DND-41 (cell line): ENCODE measurements at regions not wholly inside any gene's neighbourhood (a gene's known extent, or its start where the extent isn't known, plus 50 kb on each side); places are given as distances from the start of the nearest gene placed in this dataset.

Experiments used
- ATAC-seq: fragments of 200-7000 bp; cut with Tn5 transposase; 3 replicates; pipeline ENCODE4 v1.9.1; 2021; ENCODE audit warnings: low read depth; ENCODE audit not compliant: insufficient read depth
- DNase-seq: peaks from one replicate; pipeline ENCODE4 v3.0.0-alpha.2; 2020
- H2AFZ ChIP-seq: 2 replicates; pipeline ENCODE4 v1.6.0; 2012; ENCODE audit warnings: low read depth, low read length
- H3K27ac ChIP-seq: 2 replicates; pipeline ENCODE4 v1.5.1; 2012; ENCODE audit warnings: low read length, inconsistent platforms
- H3K27me3 ChIP-seq: fragments of 200-600 bp; sonication (generic); 2 replicates; pipeline ENCODE4 v1.6.0; 2012; ENCODE audit warnings: low read length, mild to moderate bottlenecking, inconsistent platforms; ENCODE audit not compliant: insufficient read depth, poor library complexity
- H3K36me3 ChIP-seq: 2 replicates; pipeline ENCODE4 v1.5.1; 2012; ENCODE audit warnings: low read length, inconsistent platforms; ENCODE audit not compliant: insufficient read depth
- H3K4me1 ChIP-seq: 2 replicates; pipeline ENCODE4 v1.5.1; 2012; ENCODE audit warnings: mild to moderate bottlenecking, low read length; ENCODE audit not compliant: insufficient read depth
- H3K4me2 ChIP-seq: 2 replicates; pipeline ENCODE4 v1.6.0; 2012; ENCODE audit warnings: mild to moderate bottlenecking, moderate library complexity, low read length, inconsistent platforms; ENCODE audit not compliant: insufficient read depth
- H3K4me3 ChIP-seq, 2 experiments: fragments of 200-600 bp in 1 of 2; shearing (Covaris generic) in 1 of 2; 2 replicates each; pipeline ENCODE4 v1.5.1; 2012 to 2016; ENCODE audit warnings: inconsistent platforms in 2 of 2, low read length in 2 of 2, mild to moderate bottlenecking in 2 of 2, low read depth in 1 of 2, moderate library complexity in 1 of 2
- H3K79me2 ChIP-seq: 2 replicates; pipeline ENCODE4 v1.6.0; 2012; ENCODE audit warnings: low read length, inconsistent platforms; ENCODE audit not compliant: insufficient read depth
- H3K9ac ChIP-seq: 2 replicates; pipeline ENCODE4 v1.6.0; 2012; ENCODE audit warnings: low read depth, mild to moderate bottlenecking, inconsistent platforms, low read length, moderate library complexity
- H3K9me3 ChIP-seq: 2 replicates; pipeline ENCODE4 v1.5.1; 2012; ENCODE audit warnings: low read length, moderate library complexity, mild to moderate bottlenecking, inconsistent platforms; ENCODE audit not compliant: insufficient read depth, severe bottlenecking
- H4K20me1 ChIP-seq: 2 replicates; pipeline ENCODE4 v1.6.0; 2012; ENCODE audit warnings: low read length; ENCODE audit not compliant: insufficient read depth
- EZH2 ChIP-seq: IDR thresholded peaks from 3 replicates; pipeline ENCODE4 v1.6.1; 2012; ENCODE audit warnings: borderline replicate concordance, low read depth, mild to moderate bottlenecking, moderate library complexity, low read length, inconsistent platforms; ENCODE audit not compliant: severe bottlenecking
- TF ChIP-seq, protein P1 (sequence below): IDR thresholded peaks from 2 replicates; pipeline ENCODE4 v1.5.1; 2012; ENCODE audit warnings: borderline replicate concordance, low read length, moderate library complexity, mild to moderate bottlenecking; ENCODE audit not compliant: poor library complexity, severe bottlenecking; ENCODE audit errors: extremely low read depth

DNA sequence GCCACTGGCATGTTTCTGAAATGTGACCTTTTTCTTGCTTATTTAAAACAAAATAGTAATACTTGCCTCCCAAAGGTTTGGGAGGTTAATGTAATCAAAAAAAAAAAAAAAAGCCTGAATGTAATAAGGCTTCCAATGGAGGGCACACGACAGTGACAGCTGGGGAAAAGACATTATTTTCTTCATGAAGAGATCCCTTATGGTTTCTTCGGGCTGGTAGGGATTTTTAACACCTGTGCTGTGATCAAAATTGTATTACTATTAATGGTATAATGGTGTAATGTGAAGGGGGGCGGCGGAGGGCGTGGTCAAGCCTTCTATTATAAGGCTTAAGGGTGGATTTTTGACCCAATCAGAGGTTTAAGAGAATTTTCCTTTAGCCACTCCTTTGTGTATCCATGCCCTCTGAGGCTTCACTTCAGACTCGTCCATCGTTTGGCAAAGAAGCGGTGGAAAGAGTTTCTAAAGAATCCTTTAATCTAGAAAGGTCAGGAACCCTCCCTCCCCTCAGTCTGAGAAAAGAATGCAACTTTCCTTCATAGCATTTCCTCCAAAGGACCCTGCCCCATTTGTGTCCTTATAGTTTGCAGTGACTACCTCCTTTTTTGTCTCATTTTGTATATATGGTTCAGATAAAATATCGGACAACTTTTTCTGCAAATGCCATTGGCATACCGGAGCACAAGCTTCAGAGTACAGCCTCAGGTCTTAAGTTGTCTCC is 89.5 kb upstream of the CHD2 start:
- DNase-seq (no peak), ATAC-seq (no peak)
- Histone ChIP-seq H3K4me3 (peak overlapping the region in 1 of 2 experiments; percentile 53; a peak in 1 of 4 replicates), H3K4me1 (peaks cover 39% of the 10 kb centered on the region), H3K9ac (peak overlapping the region; percentile 70), H3K9me3 (no peaks in the 10 kb centered on the region), H3K27me3 (no peaks in the 10 kb centered on the region), H3K36me3 (no peaks in the 10 kb centered on the region), H2AFZ (peak overlapping the region; percentile 71), H3K79me2 (peaks cover 34% of the 10 kb centered on the region), H4K20me1 (no peaks in the 10 kb centered on the region), H3K4me2 (peak overlapping the region; percentile 56), H3K27ac (peak overlapping the region; percentile 90)
- TF ChIP-seq, protein P1, sequence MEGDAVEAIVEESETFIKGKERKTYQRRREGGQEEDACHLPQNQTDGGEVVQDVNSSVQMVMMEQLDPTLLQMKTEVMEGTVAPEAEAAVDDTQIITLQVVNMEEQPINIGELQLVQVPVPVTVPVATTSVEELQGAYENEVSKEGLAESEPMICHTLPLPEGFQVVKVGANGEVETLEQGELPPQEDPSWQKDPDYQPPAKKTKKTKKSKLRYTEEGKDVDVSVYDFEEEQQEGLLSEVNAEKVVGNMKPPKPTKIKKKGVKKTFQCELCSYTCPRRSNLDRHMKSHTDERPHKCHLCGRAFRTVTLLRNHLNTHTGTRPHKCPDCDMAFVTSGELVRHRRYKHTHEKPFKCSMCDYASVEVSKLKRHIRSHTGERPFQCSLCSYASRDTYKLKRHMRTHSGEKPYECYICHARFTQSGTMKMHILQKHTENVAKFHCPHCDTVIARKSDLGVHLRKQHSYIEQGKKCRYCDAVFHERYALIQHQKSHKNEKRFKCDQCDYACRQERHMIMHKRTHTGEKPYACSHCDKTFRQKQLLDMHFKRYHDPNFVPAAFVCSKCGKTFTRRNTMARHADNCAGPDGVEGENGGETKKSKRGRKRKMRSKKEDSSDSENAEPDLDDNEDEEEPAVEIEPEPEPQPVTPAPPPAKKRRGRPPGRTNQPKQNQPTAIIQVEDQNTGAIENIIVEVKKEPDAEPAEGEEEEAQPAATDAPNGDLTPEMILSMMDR, result no peak
- no peak for TF ChIP-seq EZH2

DNA sequence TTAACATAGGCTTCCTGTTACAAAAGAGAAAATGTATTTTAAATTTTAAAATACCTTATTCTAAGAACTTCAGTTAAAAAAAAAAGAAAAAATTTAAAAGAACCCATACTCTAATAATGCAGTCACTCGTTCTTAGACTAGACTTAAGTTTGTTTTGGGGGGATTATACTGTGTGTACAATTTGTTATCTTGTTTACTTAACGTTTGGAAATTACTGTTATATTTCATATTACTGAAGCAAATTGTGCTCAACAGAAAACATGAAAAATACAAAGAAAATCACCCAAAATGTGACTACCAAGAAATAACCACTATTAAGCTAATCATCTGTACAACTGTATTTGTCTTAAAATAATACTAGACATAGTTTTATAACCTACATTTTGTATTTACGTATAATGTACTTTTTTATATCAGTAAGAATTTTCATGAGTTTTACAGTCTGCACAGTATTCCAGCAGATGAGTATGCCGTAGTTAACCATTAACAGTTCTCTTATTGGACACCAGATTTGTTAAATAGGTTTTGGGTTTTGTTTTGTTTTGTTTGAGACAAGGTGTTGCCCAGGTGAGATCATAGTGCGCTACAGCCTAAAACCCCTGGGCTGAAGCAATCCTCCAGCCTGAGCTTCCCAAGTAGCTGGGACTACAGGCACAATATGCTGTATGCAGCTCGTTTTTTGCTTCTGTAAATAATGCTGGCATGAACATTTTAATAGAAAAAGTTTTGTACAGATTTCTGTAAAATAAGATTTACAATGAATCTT is 88.8 kb upstream of the CHD2 start:
- Histone ChIP-seq H3K4me1 (peaks cover 39% of the 10 kb centered on the region), H3K4me2 (no peak overlapping the region), H2AFZ (no peak overlapping the region), H3K27me3 (no peaks in the 10 kb centered on the region), H3K9ac (no peak overlapping the region), H3K27ac (no peak overlapping the region), H3K79me2 (peaks cover 32% of the 10 kb centered on the region), H3K36me3 (no peaks in the 10 kb centered on the region), H4K20me1 (no peaks in the 10 kb centered on the region), H3K4me3 (no peak overlapping the region), H3K9me3 (no peaks in the 10 kb centered on the region)
- ATAC-seq, result no peak
- DNase-seq, result no peak
- no peak for TF ChIP-seq EZH2
- TF ChIP-seq, protein P1, result no peak

DNA sequence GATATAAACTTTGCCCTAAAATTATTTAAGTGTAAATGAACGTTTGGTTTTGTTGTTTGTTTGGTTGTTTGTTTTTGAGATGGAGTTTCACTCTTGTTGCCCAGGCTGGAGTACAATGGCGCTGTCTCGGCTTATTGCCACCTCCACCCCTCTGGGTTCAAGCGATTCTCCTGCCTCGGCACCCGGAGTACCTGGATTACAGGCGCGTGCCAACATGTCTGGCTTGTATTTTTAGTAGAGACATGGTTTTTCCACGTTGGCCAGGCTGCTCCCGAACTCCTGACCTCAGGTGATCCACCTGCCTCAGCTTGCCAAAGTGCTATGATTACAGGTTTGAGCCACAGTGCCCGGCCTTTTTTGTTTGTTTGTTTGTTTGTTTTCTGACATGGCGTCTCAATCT is 87.9 kb upstream of the CHD2 start:
- TF ChIP-seq EZH2, result no peak
- TF ChIP-seq, protein P1, result no peak
- H3K9ac ChIP-seq, result no peak overlapping the region
- H3K36me3 ChIP-seq, result no peaks in the 10 kb centered on the region
- peaks cover 38% of the 10 kb centered on the region for H3K4me1 ChIP-seq
- no peak overlapping the region for H3K27ac ChIP-seq
- no peak overlapping the region for H3K4me2 ChIP-seq
- peaks cover 27% of the 10 kb centered on the region for H3K79me2 ChIP-seq
- H4K20me1 ChIP-seq, result no peaks in the 10 kb centered on the region
- ATAC-seq, result no peak
- H3K27me3 ChIP-seq, result no peaks in the 10 kb centered on the region
- no peaks in the 10 kb centered on the region for H3K9me3 ChIP-seq
- H2AFZ ChIP-seq, result no peak overlapping the region; the same call in 1 of the 2 replicates
- no peak overlapping the region for H3K4me3 ChIP-seq
- no peak for DNase-seq
